IMR-90 (cell line): ENCODE measurements at regions not wholly inside any gene's neighbourhood (a gene's known extent, or its start where the extent isn't known, plus 50 kb on each side); places are given as distances from the start of the nearest gene placed in this dataset.

Source experiments
- ATAC-seq: fragments of 200-7000 bp; cut with Tn5 transposase; 2 replicates; pipeline ENCODE4 v1.9.1; 2020; ENCODE audit warnings: low read depth, mild to moderate bottlenecking, moderate library complexity
- BruUV-seq: library from RNA; stranded (reverse); fragments of 400-500 nt; replicated peaks from 2 replicates; lab custom pipeline; 2021; lab: Mats Ljungman, UMichigan
- CTCF ChIA-PET: fragments of 300-600 bp; formaldehyde crosslinking; extraction: SDS; loops from one replicate; lab custom pipeline; 2021; ENCODE audit warnings: antibody characterized with exemption; lab: Yijun Ruan, JAX
- POLR2A ChIA-PET: fragments of 300-600 bp; sonication (Branson Sonifier 250); formaldehyde crosslinking; loops from one replicate; lab custom pipeline; 2022; ENCODE audit warnings: antibody characterized with exemption; ENCODE audit not compliant: unreplicated experiment; lab: Charles Lee
- DNase-seq: peaks from one replicate; pipeline ENCODE4 v3.0.0; 2013
- H2AFZ ChIP-seq: replicated peaks from 2 replicates; pipeline ENCODE3; 2013; ENCODE audit warnings: low read length, mild to moderate bottlenecking; ENCODE audit not compliant: poor library complexity
- H2AK5ac ChIP-seq: 2 replicates; pipeline ENCODE4 v1.6.1; 2013; ENCODE audit warnings: low read depth, low read length, inconsistent platforms
- H2AK9ac ChIP-seq: replicated peaks from 2 replicates; pipeline ENCODE3; 2013; ENCODE audit warnings: mild to moderate bottlenecking, low read depth, low read length, moderate library complexity; ENCODE audit not compliant: poor library complexity
- H2BK120ac ChIP-seq: 2 replicates; pipeline ENCODE4 v1.6.1; 2013; ENCODE audit warnings: low read depth, low read length, inconsistent platforms
- H2BK15ac ChIP-seq: 3 replicates; pipeline ENCODE4 v1.6.1; 2013; ENCODE audit warnings: low read depth, low read length, inconsistent platforms
- H2BK20ac ChIP-seq: 2 replicates; pipeline ENCODE4 v1.6.1; 2013; ENCODE audit warnings: low read depth, mild to moderate bottlenecking, inconsistent platforms, low read length, moderate library complexity
- H2BK5ac ChIP-seq: 2 replicates; pipeline ENCODE4 v1.6.1; 2013; ENCODE audit warnings: mild to moderate bottlenecking, low read depth, low read length, inconsistent platforms; ENCODE audit not compliant: poor library complexity, severe bottlenecking
- H3K14ac ChIP-seq: replicated peaks from 2 replicates; pipeline ENCODE4 v1.6.1; 2013; ENCODE audit warnings: low read depth, low read length, inconsistent platforms
- H3K18ac ChIP-seq: 2 replicates; pipeline ENCODE4 v1.6.1; 2013; ENCODE audit warnings: low read depth, low read length, control low read depth
- H3K23ac ChIP-seq: 2 replicates; pipeline ENCODE4 v1.6.1; 2013; ENCODE audit warnings: low read depth, low read length, inconsistent platforms
- H3K27ac ChIP-seq: 2 replicates; pipeline ENCODE4 v1.5.1; 2013; ENCODE audit warnings: mild to moderate bottlenecking, control low read depth, low read length; ENCODE audit not compliant: insufficient read depth
- H3K27me3 ChIP-seq: 2 replicates; pipeline ENCODE4 v1.6.1; 2013; ENCODE audit warnings: low read length; ENCODE audit not compliant: control insufficient read depth, insufficient read depth
- H3K36me3 ChIP-seq: 2 replicates; pipeline ENCODE4 v1.6.1; 2013; ENCODE audit warnings: low read length, mixed read lengths; ENCODE audit not compliant: control insufficient read depth, insufficient read depth
- H3K4ac ChIP-seq: 2 replicates; pipeline ENCODE4 v1.6.1; 2013; ENCODE audit warnings: low read depth, low read length, inconsistent platforms
- H3K4me1 ChIP-seq: 2 replicates; pipeline ENCODE4 v1.6.1; 2013; ENCODE audit warnings: low read length, mixed read lengths; ENCODE audit not compliant: control insufficient read depth, insufficient read depth
- H3K4me2 ChIP-seq: 2 replicates; pipeline ENCODE4 v1.6.1; 2013; ENCODE audit warnings: low read depth, mild to moderate bottlenecking, control low read depth, low read length, moderate library complexity
- H3K4me3 ChIP-seq: 2 replicates; pipeline ENCODE4 v1.5.1; 2013; ENCODE audit warnings: low read depth, mild to moderate bottlenecking, control low read depth, low read length, moderate library complexity; ENCODE audit not compliant: insufficient read depth
- H3K56ac ChIP-seq: 2 replicates; pipeline ENCODE4 v1.6.1; 2013; ENCODE audit warnings: low read length, inconsistent platforms; ENCODE audit not compliant: insufficient read depth; ENCODE audit errors: extremely low read depth
- H3K79me1 ChIP-seq, 2 experiments: 2 replicates each; pipeline ENCODE4 v1.6.1; 2013; ENCODE audit warnings: low read length in 2 of 2, inconsistent platforms in 1 of 2, low read depth in 1 of 2
- H3K9ac ChIP-seq: 2 replicates; pipeline ENCODE4 v1.6.1; 2013; ENCODE audit warnings: low read depth, low read length, control low read depth
- H3K9me1 ChIP-seq: 2 replicates; pipeline ENCODE4 v1.6.1; 2013; ENCODE audit warnings: low read length, inconsistent platforms; ENCODE audit not compliant: insufficient read depth
- H3K9me3 ChIP-seq: 2 replicates; pipeline ENCODE4 v1.6.1; 2013; ENCODE audit warnings: low read length; ENCODE audit not compliant: control insufficient read depth, insufficient read depth
- H4K20me1 ChIP-seq: 2 replicates; pipeline ENCODE4 v1.6.1; 2013; ENCODE audit warnings: low read length, inconsistent platforms; ENCODE audit not compliant: insufficient read depth
- H4K5ac ChIP-seq: 2 replicates; pipeline ENCODE4 v1.6.1; 2013; ENCODE audit warnings: mild to moderate bottlenecking, low read depth, low read length, control low read depth
- H4K8ac ChIP-seq, 2 experiments: 2 replicates each; pipeline ENCODE4 v1.6.1; 2013; ENCODE audit warnings: low read depth in 2 of 2, low read length in 2 of 2, control low read depth in 1 of 2, inconsistent platforms in 1 of 2
- H4K91ac ChIP-seq: 2 replicates; pipeline ENCODE4 v1.6.1; 2013; ENCODE audit warnings: low read depth, low read length, inconsistent platforms; ENCODE audit not compliant: insufficient read depth
- BHLHE40 ChIP-seq: fragments of 150-350 bp; IDR thresholded peaks from 2 replicates; pipeline ENCODE4 v1.6.1; 2016; ENCODE audit warnings: mild to moderate bottlenecking, low read depth, low read length
- SMC3 ChIP-seq: fragments of 150-350 bp; IDR thresholded peaks from 2 replicates; pipeline ENCODE4 v1.6.1; 2016; ENCODE audit warnings: low read depth, mild to moderate bottlenecking, antibody characterized with exemption, low read length, moderate library complexity
- WGBS, 2 experiments: methylation state at CpG; one replicate each; pipeline versions ENCODE4 v1.1.5 to v1.1.7; 2013; ENCODE audit warnings: missing lambda C conversion rate in 2 of 2; ENCODE audit not compliant: insufficient read length in 1 of 2; ENCODE audit errors: extremely low coverage in 2 of 2; 5-methylcytosine and 5-hydroxymethylcytosine counted together
- dilution Hi-C: fragments of 300-500 bp; cut with HindIII; formaldehyde crosslinking; loops from one replicate; pipeline ENCODE4 v1.14.3; 2018; ENCODE audit warnings: low sequenced_read_pairs; ENCODE audit not compliant: unreplicated experiment
- in situ Hi-C: fragments of 300-500 bp; cut with MboI; formaldehyde crosslinking; loops from 3 replicates; pipeline ENCODE4 v1.14.3; 2019; ENCODE audit warnings: low sequenced_read_pairs, inconsistent platforms, mixed read lengths
- intact Hi-C: fragments of 100-400 bp; cut with micrococcal nuclease; formaldehyde crosslinking; loops from 2 replicates; pipeline ENCODE4 v1.10.0; 2022

GRCh38 chr10:44811072-44811471 lies 100.1 kb upstream of the TMEM72 start:
- Histone ChIP-seq H3K27me3 (no peaks in the 10 kb centered on the region), H2BK15ac (0 out of 3 replicates have a peak overlapping the region, but pooled peaks have one; percentile 10), H3K79me1 (no peaks in the 10 kb centered on the region), H3K9me3 (no peaks in the 10 kb centered on the region), H3K4ac (no peak overlapping the region; the same call in 1 of the 2 replicates), H3K4me1 (peaks cover 5% of the 10 kb centered on the region; the same call in 1 of the 2 replicates), H3K14ac (no peak overlapping the region), H3K36me3 (no peaks in the 10 kb centered on the region), H4K5ac (no peak overlapping the region), H3K4me3 (no peak overlapping the region), H3K9me1 (peaks cover 3% of the 10 kb centered on the region; the same call in 1 of the 2 replicates), H3K18ac (no peak overlapping the region), H3K4me2 (no peak overlapping the region), H3K56ac (no peak overlapping the region), H3K23ac (no peak overlapping the region), H2AK9ac (no peak overlapping the region), H2AK5ac (no peak overlapping the region), H2BK5ac (no peak overlapping the region), H2AFZ (no peak overlapping the region), H2BK20ac (no peak overlapping the region), H4K91ac (no peak overlapping the region), H4K8ac (no peak overlapping the region), H4K20me1 (no peaks in the 10 kb centered on the region), H3K27ac (no peak overlapping the region), H2BK120ac (peak overlapping the region; percentile 12; the same call in 1 of the 2 replicates), H3K9ac (no peak overlapping the region)
- peak; percentile 77 for ATAC-seq
- ChIA-PET CTCF (interaction anchor here (1.3 kb wide), 1 partner anchor 9 kb away, joined by 3 read pairs; no protein-coding TSS in a partner anchor), POLR2A (no interaction called here)
- dilution Hi-C loops, result no loop called here
- peak; percentile 43 for DNase-seq
- intact Hi-C loops, result no loop called here
- TF ChIP-seq BHLHE40 (peak; percentile 62; the same call in 1 of the 2 replicates), SMC3 (no peak)
- 17% methylated on average over 2 of the region's 3 CpGs; no CpG with 5 or more reads in 1 of the 2 experiments for WGBS, 2 experiments
- BruUV-seq, result no TSS peak
- in situ Hi-C loops, result no loop called here
